Hematopoietic multipotent progenitor cell treated with erythropoietin and hydrocortisone succinate and interleukin-3 and kit ligand, for 6 days (in vitro differentiated cells): ENCODE measurements at regions not wholly inside any gene's neighbourhood (a gene's known extent, or its start where the extent isn't known, plus 50 kb on each side); places are given as distances from the start of the nearest gene placed in this dataset.
A peak's percentile ranks its signal among the peaks of the same experiment; 100 is the strongest.
"Not testable (repeated sequence)": the region's sequence is repeated elsewhere in the genome, so short reads cannot be mapped to it uniquely, and the experiment has no call there.

Source experiments
- DNase-seq: peaks from one replicate; pipeline ENCODE4 v3.0.0-alpha.2; 2015

DNA sequence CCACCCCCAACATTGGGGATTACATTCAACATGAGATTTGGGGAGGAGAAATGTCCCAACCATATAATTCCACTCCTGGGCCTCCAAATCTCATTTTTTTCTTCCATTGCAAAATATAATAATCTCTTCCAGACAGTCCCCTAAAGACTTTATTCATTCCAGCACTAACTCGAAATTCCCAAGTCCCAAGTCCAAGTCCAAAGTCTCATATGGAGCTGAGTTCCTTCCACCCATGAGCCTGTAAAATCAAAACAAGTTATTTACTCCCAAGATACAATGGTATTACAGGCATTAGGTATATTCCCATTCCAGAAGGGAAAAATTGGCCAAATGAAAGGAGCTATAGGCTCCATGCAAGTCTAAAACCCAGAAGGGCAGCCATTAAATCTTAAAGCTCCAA, 56.7 kb downstream of the P2RY1 start:
- DNase-seq: no peak

DNA sequence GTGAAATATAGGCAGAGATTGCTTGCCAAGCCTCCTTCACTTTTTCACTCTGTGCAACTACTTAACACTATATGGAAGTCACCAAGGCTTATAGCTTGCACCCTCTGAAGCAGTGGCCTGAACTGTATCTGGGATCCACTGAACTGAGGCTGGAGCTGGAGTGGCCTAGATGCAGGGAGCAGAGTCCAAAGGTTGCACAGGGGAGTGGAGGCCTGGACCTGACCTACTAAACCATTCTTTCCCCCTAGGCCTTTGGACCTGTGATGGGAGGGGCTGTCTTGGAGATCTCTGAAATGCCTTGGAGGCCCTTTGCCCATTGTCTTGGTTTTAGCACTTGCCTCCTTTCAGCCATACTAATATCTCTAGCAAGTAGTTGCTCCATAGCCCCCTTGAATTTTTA, 57.5 kb downstream of the P2RY1 start:
- no peak for DNase-seq

DNA sequence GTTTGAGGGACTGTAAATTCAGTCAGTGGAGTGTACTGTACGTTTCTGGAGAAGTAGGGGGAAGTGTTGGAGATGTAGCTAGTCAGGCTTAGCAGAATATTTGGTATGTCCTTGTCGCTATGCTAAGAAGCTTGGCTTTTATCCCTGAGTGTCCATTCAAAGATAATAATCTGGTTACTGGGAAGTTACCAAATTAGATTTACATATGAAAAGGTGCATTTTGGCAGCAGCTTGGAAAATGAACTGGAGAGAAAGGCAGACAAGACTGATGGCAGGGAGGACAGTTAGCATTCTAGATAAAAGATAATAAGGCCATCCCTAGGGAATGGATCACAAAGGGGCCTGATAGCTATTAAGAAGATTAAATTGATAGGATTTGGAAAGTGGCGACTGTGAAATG, 58.7 kb downstream of the P2RY1 start:
- no peak for DNase-seq

DNA sequence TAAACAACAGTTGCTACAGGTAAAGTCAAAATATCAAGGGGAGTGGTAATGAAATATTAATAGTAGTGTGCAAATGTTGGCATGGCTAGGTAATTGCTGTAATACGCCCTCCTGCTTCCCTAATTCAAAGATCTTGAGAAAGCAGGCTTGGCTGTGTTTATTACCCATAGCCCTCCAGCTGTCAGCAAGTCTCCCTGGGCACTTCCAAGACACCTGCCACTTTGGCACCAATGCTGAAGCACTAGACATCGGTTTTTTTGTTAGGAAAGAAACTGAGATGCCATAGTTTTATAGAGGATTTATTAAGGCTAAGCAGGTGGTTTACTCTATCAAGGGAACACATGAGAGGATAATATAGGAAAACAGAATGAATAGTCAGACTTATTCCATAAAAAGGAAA, 64.4 kb downstream of the P2RY1 start:
- no peak for DNase-seq

DNA sequence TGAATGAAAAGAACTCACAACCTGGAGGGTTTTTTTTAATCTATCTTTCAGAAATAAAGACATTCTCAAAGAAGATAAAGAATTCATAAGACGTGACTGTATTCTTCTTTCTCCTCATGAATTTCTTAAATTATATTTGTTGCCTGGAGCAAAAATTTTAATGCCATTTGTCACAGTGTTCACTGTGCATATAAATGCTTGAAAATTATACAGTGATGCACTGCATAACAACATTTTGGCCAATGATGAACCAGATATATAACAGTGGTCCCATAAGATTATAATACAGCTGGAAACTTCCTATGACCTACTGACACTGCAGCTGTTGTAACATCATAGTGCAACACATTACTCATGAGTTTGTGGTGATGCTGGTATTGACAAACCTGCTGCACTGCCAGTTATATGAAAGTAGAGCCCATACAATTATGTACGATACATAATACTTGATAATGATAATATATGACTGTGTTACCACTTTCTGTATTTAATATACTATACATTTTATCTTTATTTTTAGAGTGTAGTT, 67.3 kb downstream of the P2RY1 start:
- DNase-seq: no peak

DNA sequence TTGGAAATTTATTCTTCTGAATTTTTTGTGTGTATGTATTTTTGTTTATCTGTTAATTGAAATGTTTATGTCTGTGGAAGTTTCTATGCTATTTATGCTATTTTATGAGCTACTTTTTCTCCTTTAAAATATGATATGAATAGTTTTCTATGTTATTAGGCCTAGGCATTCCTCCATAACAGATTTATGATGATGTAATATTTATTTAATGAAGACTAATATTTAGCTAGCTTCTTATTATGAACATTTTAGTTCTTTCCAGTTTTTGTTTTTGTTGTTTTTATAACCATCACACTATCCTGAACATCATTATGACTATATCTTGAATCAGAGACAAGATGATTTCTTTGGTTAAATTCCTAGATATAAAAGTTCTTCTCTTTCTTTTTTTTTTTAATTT, 70.7 kb downstream of the P2RY1 start:
- no peak for DNase-seq

DNA sequence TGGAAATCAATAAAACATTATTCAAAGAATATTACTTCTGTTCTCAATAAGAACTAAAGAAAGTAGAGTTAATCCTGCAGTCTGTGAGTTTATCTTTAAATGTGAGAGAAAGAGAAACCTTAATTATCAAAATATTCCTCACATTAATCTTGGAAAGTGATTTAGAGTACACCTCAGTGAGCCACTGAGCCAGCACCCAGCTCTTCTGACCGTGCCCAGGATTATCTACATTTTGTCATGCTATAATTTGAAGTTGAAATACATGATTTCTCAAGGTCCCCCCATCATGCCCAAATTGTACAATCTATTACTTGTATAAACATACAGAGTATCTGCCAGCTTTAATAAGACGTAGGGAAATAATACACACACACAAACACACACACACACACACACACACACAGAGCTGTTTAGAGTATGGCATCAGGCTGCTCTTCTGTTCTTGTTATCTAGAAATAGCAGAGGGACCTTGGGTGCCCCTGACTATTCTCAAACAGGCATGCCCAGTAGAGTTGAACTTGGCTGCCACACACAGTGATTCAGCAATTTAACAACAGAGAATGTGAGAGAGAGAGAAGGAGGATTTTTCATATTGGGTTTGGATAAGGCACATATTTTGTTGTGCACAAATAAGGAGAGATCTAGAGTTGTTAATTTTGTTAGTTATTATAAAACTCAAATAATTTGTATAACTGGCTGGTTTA, 74.4 kb downstream of the P2RY1 start:
- DNase-seq: peak; percentile 97

DNA sequence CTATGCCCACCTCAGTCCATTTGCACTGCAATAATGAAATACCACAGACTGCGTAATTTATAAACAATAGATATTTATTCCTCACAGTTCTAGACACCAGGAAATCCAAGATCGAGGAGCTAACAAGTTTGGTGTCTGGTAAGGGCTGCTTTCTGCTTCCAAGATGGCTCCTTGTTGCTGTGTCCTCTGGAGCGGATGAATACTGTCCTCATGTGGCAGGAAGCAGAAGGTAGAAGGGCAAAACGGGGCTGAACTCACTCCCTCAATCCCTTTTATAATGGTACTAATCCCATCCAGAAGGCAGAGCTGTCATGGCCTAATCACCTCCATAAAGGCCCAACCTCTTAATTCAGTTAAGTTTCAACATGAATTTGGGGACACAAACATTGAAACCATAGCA, 75.3 kb downstream of the P2RY1 start:
- peak; percentile 35 for DNase-seq

DNA sequence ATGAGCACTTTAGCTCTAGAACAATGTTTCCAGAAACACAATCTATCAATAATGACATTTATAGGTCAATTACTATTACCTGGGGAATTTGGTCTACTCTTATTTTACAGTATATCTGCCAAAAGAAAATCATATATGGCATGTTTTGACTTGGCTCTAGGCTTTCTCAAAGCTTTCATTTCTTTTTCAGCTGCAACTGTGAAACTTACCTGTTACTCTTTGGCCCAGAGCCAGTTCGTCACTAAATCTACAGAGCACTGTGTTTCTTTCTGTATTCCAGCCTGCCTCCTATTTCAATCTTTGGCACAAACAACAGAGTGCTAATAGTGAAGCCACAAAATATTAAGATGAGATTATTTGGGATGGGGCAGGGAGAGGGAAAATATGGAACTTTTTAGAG, 76.0 kb downstream of the P2RY1 start:
- DNase-seq: no peak

DNA sequence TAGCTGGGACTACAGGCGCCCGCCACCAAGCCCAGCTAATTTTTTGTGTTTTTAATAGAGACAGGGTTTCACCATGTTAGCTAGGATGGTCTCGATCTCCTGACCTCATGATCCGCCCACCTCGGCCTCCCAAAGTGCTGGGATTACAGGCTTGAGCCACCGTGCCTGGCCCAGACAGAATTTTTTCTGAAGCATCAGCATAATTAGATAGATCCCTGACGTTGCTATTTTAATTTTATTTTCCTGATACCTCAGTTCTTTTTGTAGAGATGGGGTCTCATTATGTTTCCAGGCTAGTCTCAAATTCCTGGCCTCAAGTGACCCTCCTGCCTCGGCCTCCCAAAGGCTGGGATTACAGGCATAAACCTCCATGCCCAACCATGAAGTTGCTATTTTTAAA, 79.8 kb downstream of the P2RY1 start:
- DNase-seq: not testable (repeated sequence)

DNA sequence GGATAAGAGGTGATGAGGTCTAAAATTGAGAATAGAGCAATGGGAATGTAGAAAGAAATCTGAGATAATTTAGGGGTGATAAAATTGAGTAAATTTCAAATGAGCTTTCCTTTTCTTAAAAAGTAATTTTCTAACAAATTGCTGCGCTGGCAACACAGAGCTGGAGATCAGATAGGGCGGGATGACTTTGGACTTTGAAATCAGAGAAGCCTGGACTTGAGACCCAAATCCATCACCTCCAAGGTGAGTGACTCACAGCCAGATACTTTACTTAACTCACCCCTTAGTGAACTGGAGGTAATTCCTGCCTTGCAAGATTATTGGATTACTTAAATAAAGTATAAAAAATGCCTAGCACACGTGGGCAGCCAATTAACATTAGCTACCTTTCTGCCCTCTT, 80.8 kb downstream of the P2RY1 start:
- DNase-seq: no peak

DNA sequence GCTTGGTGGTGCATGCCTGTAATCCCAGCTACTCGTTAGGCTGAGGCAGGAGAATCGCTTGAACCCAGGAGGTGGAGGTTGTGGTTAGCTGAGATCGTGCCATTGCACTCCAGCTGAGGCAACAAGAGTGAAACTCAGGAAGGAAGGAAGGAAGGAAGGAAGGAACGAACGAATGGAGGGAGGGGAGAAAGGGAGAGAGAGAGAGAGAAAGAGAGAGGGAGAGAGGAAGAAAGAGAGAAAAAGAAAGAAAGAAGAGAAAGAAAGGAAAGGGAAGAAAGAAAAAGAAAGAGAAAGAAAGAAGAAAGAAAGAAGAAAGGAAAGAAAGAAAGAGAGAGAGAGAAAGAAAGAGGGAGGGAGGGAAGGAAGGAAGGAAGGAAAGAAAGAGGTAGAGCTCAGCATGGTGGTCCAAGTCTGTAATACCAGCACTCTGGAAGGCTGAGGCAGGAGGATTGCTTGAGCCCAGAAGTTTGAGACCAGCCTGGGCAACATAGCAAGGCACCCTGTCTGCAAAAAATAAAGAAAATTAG, 81.9 kb downstream of the P2RY1 start:
- DNase-seq: no peak

DNA sequence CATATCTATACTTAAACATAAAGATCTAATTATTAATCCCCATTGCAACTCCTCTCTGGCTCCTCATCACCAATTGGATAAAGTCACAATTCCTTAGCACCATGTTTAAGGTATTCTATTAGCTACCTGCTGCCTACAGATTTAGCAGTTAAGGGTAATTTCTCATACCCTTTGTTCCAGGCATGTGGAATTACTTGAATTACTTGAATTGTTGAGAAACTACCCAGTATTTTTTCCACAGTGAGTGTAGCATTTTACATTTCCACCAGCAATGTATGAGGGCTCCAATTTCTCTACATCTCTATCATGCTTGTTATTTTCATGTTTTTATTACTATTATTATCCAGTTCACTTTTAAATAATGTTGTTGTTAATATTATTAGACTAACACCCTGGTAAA, 86.4 kb downstream of the P2RY1 start:
- no peak for DNase-seq

DNA sequence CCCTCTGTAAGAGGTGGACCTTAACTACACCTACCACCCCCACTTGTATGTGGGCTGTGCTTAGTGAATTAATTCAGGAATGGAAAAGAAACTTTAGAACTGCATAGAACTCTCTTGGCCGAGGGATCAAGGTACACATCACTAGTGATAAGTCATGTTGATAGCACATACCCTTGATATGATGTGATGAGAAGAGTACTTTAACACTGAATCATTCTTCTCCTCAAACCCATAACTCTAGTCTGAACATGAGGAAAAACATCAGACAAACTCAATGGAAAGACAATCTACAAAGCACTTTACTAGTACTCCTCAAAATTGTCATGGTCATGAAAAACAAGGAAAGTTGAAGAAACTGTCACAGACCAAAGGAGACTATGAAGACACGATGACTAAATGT, 87.6 kb downstream of the P2RY1 start:
- no peak for DNase-seq

DNA sequence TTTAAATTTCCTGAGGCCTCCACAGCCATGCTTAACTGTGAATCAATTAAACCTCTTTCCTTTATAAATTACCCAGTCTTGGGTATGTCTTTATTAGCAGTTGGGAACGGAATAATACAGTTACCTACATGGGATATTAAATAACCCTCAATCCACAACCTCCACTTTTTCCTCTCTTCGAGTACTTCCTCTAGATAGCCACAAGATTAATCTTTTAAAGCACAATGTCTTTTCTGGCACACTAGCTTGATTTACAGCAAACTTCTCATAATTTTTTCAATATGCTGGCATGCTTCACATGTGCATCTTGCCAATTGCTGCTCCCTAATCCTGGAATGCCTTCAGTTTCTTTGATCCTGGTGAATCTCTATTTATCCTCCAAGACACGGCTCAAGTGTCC, 92.2 kb downstream of the P2RY1 start:
- no peak for DNase-seq

DNA sequence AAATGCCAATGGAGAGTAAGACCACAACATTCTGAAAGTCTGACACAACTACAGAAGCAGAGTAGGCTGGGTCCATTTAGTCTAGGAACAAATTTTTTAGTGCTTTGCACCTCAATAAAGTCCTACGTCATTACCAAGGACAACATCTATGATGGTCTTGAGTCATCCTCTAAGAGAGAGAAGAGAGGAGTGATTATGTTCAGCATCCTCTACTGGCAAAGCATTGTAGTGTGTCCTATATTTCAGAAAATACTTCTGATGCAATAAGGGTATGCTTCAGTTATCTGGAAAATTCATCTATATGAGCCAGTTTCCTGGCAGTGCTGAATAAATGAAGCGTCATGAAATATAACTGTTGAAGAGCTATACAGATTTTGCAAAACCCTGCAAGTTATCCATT, 95.6 kb downstream of the P2RY1 start:
- DNase-seq: no peak

DNA sequence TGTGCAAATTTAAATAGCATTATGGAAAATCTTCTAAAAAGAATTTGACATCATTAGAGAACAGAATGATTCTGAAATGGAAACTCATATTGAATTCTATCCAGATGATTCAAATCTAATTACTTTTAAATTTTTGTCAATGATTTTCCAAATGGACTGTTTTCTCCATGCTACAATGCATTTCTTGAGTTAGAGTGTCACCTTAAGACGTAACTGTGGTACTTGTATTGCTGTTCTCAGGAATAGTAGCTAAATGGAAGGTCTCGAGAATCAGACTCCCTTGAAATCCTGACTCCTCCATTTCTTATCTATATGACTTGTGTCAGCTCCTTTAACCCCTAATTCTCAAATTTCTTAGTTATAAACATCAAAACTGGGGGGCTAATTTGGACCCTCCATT, 102.3 kb downstream of the P2RY1 start:
- no peak for DNase-seq

DNA sequence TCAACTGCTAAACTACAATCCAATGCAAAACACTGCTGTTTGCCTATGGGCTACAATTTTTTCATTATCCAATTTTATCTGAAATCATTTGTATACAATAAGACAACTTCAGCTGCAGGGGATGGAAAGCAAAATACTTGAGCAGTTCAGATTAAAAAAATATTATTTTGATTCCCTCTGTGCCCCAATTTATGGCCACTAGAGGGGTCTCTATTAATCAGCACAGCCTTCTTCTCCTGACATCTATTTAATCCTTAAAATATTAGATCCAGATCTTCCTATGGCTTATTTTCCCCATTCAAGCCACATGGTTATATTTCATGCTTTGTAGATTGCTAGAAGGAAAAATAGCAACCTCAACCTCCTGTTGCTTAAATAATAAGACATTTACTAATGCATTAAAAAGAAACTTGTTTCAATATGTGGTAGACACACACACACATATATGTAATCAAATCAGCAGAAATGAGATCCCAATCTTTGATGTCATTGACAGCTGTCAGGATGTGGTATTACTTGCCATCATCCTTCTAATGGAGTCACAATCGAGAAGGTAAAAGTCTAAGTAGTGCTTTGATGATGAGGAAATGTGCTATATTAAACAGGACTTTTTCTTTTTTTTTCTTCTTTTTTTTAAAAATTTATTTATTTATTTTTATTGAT, 104.2 kb downstream of the P2RY1 start:
- peak; percentile 36 for DNase-seq

DNA sequence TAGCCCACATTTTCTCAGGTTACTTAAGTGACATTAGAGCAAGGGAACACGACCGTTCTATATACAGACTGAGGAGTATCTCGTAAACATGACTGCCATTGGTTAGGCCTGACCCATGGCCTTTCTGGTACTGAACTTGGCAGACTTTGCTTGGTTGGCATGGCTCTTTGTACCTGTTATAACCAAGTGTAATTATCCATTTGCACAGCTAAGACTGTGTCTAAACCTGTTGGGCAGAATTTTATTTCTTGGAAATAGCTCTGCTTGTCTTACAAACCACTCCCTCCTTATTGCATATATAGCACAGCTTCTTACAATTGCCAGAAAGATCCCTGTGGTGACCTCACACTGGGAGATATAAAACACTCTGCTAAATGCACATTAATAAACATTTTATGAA, 106.9 kb downstream of the P2RY1 start:
- DNase-seq: no peak

DNA sequence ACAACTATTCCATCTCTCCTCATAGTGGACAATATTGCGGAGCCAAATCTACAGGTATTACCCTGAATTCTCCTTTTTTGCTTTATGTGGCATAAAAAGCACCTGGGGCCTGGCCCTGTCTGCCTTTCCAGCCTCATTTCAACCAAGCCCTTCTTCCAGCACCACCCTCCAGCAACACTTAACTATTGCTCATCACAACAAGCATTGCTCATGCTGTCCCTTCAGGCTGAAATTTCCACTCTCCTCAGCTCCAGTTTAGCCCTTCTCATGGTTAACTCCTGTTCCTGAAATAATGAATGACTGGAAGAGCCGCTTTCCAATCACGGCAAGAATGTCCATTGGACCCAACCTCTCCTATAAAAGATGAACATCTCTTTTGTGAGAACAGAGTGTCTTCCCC, 107.4 kb downstream of the P2RY1 start:
- no peak for DNase-seq

DNA sequence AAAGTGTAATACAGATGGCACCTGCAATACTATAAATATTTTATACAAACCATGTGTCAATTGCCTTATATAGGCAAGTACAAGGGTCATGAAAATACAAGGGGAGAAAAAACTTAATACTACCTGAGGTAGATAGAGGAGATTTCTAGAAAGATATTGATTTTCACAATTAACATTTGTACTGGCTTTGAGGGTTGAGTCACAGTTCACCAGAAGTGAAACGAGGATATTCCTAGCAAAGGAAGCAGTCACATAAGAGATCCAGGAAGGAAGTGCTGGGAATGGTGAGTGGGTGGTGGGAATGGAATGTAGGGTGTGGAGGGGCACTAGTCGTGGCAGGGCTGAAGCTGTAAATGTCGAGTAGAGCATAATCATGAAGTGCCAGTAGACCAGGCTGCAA, 108.7 kb downstream of the P2RY1 start:
- DNase-seq: no peak

DNA sequence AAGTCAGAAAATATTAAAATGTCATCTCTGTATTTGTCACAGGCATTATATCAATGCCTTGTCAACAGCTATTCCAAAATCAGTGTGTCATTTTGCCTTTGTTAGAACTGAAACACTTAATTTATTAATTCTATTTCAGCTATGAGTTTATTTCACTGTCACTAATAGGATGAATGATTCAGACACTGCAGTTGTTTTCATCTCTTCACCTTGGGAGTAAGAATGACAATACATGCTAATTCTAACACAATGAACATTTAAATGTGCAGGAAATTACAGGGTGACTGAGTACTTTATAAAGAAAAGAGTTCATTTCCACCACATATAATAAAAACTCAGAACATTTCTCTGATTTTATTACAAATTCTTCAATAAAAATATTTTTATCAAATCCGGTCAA, 109.7 kb downstream of the P2RY1 start:
- no peak for DNase-seq

DNA sequence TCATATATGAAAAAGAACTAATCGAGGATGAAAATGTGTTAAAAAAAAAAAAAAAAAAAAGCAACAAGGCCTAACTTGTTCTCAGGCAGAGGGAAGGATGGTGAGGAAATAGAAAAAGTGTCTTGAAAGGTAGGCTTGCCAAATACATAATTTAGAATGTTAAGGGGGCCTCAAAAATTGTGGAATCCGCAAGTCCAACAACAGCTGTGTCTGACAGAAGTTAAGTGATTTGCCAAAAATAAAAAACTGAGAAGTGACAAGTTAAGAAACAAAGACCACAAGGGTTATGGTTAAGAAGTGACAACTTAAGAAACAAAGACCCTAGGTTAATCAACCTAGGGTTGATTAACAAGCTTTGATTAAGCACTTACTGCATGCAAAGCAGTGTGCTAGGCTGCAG, 110.6 kb downstream of the P2RY1 start:
- no peak for DNase-seq

DNA sequence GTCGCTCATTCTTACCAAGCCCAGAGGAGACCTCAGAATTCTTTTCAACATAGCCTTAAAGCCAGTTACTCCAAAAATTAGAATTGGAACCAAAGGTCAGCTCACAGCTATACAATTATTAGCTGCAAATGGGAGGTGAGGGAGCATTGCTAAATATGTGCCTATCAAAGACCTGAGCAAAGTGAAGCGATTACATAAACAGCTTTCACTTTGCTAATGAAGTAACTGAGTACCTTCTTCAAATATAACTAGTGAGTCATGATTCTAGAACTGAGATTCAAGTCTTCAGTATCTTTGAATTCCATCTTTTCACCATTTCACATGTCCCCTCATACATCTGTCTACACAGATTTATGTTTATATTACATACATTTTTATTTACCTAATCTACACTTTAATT, 122.6 kb downstream of the P2RY1 start:
- DNase-seq: no peak

DNA sequence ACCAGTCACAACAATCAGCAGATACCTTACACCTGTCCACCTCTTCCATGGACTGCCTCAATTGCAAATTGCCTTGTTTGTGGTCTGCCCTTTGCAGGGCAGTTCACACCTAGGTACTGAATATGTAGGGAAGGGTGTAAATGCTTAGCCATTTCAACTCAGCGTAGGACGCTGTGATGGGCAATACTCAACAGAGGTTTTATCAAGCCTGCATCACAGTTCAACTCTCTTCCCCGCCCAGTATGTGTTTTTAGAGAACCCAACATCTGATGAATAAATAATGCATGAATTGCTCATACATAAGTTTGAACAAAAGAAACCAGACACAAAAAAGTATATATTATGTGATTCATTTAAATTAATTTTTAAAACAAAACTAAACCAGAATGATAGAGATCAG, 124.4 kb downstream of the P2RY1 start:
- DNase-seq: no peak
